ENCODE measurements at regions not wholly inside any gene's neighbourhood (a gene's known extent, or its start where the extent isn't known, plus 50 kb on each side); places are given as distances from the start of the nearest gene placed in this dataset.

GRCh38 chr7:65554-65953 is 126.8 kb upstream of the FAM20C start:
- Histone ChIP-seq H3K79me2 (replicated peaks; ENCODE audit: insufficient read depth) (no peaks in the 10 kb centered on the region), H3K4me1 (ENCODE audit: insufficient read depth) (no peaks in the 10 kb centered on the region), H2AFZ (no peak overlapping the region), H3K9me2 (ENCODE audit: insufficient read depth) (no peaks in the 10 kb centered on the region; the same call in 1 of the 2 replicates), H3K36me3 (ENCODE audit: insufficient read depth) (no peaks in the 10 kb centered on the region), H3K27me3 (ENCODE audit: insufficient read depth) (no peaks in the 10 kb centered on the region), H4K20me1 (replicated peaks; ENCODE audit: insufficient read depth) (no peaks in the 10 kb centered on the region), H3K4me2 (no peak overlapping the region), H3K27ac (ENCODE audit: low read depth) (no peak overlapping the region), H3K4me3 (no peak overlapping the region), H3F3A (replicated peaks; ENCODE audit: low read depth) (no peaks in the 10 kb centered on the region)
- Mint-ChIP-seq H3K9me3 (no peaks in the 10 kb centered on the region), H3K4me3 (no peak overlapping the region), H3K4me1 (peaks cover 17% of the 10 kb centered on the region), H3K36me3 (ENCODE audit: low read depth) (no peaks in the 10 kb centered on the region; the same call in 2 of the 3 replicates), H3K27me3 (ENCODE audit: insufficient read depth, low read depth, poor library complexity) (peaks cover 17% of the 10 kb centered on the region), H3K27ac (no peak overlapping the region)
- ATAC-seq: no peak
- no peak for DNase-seq (ENCODE audit: low spot score)
- TF ChIP-seq, protein P1, sequence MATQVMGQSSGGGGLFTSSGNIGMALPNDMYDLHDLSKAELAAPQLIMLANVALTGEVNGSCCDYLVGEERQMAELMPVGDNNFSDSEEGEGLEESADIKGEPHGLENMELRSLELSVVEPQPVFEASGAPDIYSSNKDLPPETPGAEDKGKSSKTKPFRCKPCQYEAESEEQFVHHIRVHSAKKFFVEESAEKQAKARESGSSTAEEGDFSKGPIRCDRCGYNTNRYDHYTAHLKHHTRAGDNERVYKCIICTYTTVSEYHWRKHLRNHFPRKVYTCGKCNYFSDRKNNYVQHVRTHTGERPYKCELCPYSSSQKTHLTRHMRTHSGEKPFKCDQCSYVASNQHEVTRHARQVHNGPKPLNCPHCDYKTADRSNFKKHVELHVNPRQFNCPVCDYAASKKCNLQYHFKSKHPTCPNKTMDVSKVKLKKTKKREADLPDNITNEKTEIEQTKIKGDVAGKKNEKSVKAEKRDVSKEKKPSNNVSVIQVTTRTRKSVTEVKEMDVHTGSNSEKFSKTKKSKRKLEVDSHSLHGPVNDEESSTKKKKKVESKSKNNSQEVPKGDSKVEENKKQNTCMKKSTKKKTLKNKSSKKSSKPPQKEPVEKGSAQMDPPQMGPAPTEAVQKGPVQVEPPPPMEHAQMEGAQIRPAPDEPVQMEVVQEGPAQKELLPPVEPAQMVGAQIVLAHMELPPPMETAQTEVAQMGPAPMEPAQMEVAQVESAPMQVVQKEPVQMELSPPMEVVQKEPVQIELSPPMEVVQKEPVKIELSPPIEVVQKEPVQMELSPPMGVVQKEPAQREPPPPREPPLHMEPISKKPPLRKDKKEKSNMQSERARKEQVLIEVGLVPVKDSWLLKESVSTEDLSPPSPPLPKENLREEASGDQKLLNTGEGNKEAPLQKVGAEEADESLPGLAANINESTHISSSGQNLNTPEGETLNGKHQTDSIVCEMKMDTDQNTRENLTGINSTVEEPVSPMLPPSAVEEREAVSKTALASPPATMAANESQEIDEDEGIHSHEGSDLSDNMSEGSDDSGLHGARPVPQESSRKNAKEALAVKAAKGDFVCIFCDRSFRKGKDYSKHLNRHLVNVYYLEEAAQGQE (IDR thresholded peaks at IDR 0.05; ENCODE audit: unreplicated experiment): no peak
- TF ChIP-seq JUNB (IDR thresholded peaks at IDR 0.05; ENCODE audit: unreplicated experiment): no peak
- no peak for TF ChIP-seq ETS1 (IDR thresholded peaks at IDR 0.05)
- TF ChIP-seq, protein P2, sequence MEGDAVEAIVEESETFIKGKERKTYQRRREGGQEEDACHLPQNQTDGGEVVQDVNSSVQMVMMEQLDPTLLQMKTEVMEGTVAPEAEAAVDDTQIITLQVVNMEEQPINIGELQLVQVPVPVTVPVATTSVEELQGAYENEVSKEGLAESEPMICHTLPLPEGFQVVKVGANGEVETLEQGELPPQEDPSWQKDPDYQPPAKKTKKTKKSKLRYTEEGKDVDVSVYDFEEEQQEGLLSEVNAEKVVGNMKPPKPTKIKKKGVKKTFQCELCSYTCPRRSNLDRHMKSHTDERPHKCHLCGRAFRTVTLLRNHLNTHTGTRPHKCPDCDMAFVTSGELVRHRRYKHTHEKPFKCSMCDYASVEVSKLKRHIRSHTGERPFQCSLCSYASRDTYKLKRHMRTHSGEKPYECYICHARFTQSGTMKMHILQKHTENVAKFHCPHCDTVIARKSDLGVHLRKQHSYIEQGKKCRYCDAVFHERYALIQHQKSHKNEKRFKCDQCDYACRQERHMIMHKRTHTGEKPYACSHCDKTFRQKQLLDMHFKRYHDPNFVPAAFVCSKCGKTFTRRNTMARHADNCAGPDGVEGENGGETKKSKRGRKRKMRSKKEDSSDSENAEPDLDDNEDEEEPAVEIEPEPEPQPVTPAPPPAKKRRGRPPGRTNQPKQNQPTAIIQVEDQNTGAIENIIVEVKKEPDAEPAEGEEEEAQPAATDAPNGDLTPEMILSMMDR (conservative IDR thresholded peaks at IDR 0.05; ENCODE audit: low read depth in 2 of 2): no peak
- TF ChIP-seq EZH2phosphoT487 (IDR thresholded peaks at IDR 0.05; ENCODE audit: unreplicated experiment): no peak
- no peak for TF ChIP-seq NANOG (IDR thresholded peaks at IDR 0.05; ENCODE audit: borderline replicate concordance)
- TF ChIP-seq ZNF114 (CRISPR knock-in tag; IDR thresholded peaks at IDR 0.05): no peak
- TF ChIP-seq ZNF331 (CRISPR knock-in tag; IDR thresholded peaks at IDR 0.05; ENCODE audit: low read depth): no peak
- no peak for TF ChIP-seq STAT1 (IDR thresholded peaks at IDR 0.05; ENCODE audit: unreplicated experiment)
- TF ChIP-seq EZH2 (IDR thresholded peaks at IDR 0.05; ENCODE audit: low read depth, unreplicated experiment): no peak
- no peak for TF ChIP-seq POLR2AphosphoS5 (IDR thresholded peaks at IDR 0.05; ENCODE audit: low read depth)
- no peak for TF ChIP-seq CREB1 (CRISPR knock-in tag; IDR thresholded peaks at IDR 0.05; ENCODE audit: low read depth)
- TF ChIP-seq ZNF462 (CRISPR knock-in tag; IDR thresholded peaks at IDR 0.05): no peak

Data from GM23338 (cell line).